Endothelial cell of umbilical vein (primary cell): ENCODE measurements at regions not wholly inside any gene's neighbourhood (a gene's known extent, or its start where the extent isn't known, plus 50 kb on each side); places are given as distances from the start of the nearest gene placed in this dataset.

Experiments used
- EZH2 ChIP-seq: IDR thresholded peaks from 2 replicates; pipeline ENCODE4 v1.6.1; 2012; ENCODE audit warnings: borderline replicate concordance, low read depth, mild to moderate bottlenecking, moderate library complexity, low read length, inconsistent platforms; ENCODE audit not compliant: severe bottlenecking
- FOS ChIP-seq: IDR thresholded peaks from 2 replicates; pipeline ENCODE4 v1.6.1; 2011; ENCODE audit warnings: mild to moderate bottlenecking, low read length, moderate library complexity, borderline replicate concordance; ENCODE audit not compliant: insufficient read depth
- GATA2 ChIP-seq: IDR thresholded peaks from 2 replicates; pipeline ENCODE4 v1.7.0; 2011; ENCODE audit warnings: low read depth, mild to moderate bottlenecking, moderate library complexity, mixed read lengths, low read length; ENCODE audit not compliant: insufficient read length, insufficient read depth
- JUN ChIP-seq: IDR thresholded peaks from 2 replicates; pipeline ENCODE4 v1.6.1; 2011; ENCODE audit warnings: borderline replicate concordance, low read depth; ENCODE audit not compliant: insufficient read length, insufficient read depth
- MYC ChIP-seq: IDR thresholded peaks from one replicate; pipeline ENCODE4 v1.6.1; 2011; ENCODE audit warnings: mild to moderate bottlenecking, low read depth, low read length
- POLR2A ChIP-seq: IDR thresholded peaks from 2 replicates; pipeline ENCODE4 v1.6.1; 2012; ENCODE audit warnings: low read depth, mild to moderate bottlenecking, control low read depth, low read length
- POLR2AphosphoS5 ChIP-seq: IDR thresholded peaks from 2 replicates; pipeline ENCODE4 v1.6.1; 2012; ENCODE audit warnings: low read depth, mild to moderate bottlenecking, control low read depth, low read length, moderate library complexity; ENCODE audit not compliant: insufficient read depth
- TF ChIP-seq, protein P1 (sequence below), 2 donors: IDR thresholded peaks; 1 replicate in 1 of 2; 2 replicates in 1 of 2; pipeline ENCODE4 v1.5.1; 2011; ENCODE audit warnings: low read length in 2 of 2, mild to moderate bottlenecking in 2 of 2, moderate library complexity in 2 of 2, control low read depth in 1 of 2, inconsistent platforms in 1 of 2, low read depth in 1 of 2; ENCODE audit not compliant: insufficient read depth in 1 of 2; ENCODE audit errors: extremely low read depth in 1 of 2
- TF ChIP-seq, protein P2 (sequence below): IDR thresholded peaks from 2 replicates; pipeline ENCODE4 v1.6.1; 2011; ENCODE audit not compliant: insufficient read depth, insufficient read length

DNA sequence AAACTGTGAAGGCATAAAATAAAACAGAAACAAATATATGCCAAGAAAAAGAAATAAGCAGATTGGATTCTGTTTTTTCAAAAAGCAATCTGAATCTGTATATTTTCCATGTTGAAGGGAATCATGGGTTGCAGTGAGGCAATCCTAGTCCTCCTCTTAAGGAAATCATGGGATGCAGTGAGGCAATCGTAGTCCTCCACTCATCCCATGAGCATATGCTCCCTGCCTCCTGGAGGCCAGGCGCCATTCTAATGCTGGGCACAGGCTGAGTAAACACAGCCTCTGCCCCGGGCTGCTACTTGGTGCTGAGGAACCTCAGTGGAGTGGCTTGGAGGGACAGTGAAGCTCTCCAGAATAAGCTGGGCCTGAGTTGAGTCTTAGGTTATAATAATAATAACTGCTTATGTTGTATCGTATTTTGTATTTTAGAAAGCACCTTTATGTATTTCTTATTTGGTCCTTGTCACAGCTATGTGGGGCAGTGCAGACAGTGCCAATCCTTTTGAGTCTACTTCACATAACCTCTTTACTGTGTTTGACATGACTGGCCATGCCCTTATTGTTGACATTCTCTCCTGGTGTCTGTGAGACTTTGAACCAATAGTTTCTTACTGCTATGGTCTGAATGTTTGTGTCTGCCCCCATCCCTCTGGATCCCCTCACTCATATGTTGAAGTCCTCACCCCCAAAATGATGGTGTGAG, 56.6 kb upstream of the CITED2 start:
- TF ChIP-seq POLR2A (no peak), POLR2AphosphoS5 (no peak), MYC (no peak), GATA2 (no peak), EZH2 (no peak), FOS (no peak), JUN (no peak)
- TF ChIP-seq, protein P1, sequence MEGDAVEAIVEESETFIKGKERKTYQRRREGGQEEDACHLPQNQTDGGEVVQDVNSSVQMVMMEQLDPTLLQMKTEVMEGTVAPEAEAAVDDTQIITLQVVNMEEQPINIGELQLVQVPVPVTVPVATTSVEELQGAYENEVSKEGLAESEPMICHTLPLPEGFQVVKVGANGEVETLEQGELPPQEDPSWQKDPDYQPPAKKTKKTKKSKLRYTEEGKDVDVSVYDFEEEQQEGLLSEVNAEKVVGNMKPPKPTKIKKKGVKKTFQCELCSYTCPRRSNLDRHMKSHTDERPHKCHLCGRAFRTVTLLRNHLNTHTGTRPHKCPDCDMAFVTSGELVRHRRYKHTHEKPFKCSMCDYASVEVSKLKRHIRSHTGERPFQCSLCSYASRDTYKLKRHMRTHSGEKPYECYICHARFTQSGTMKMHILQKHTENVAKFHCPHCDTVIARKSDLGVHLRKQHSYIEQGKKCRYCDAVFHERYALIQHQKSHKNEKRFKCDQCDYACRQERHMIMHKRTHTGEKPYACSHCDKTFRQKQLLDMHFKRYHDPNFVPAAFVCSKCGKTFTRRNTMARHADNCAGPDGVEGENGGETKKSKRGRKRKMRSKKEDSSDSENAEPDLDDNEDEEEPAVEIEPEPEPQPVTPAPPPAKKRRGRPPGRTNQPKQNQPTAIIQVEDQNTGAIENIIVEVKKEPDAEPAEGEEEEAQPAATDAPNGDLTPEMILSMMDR (IDR thresholded peaks at IDR 0.05; ENCODE audit: extremely low read depth in 1 of 2, insufficient read depth in 1 of 2, low read depth in 1 of 2, low read length in 2 of 2), result no peak
- TF ChIP-seq, protein P2, sequence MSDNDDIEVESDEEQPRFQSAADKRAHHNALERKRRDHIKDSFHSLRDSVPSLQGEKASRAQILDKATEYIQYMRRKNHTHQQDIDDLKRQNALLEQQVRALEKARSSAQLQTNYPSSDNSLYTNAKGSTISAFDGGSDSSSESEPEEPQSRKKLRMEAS, result no peak
